Loucy (cell line): ENCODE measurements at regions not wholly inside any gene's neighbourhood (a gene's known extent, or its start where the extent isn't known, plus 50 kb on each side); places are given as distances from the start of the nearest gene placed in this dataset.

ENCODE experiments used
- CTCF ChIP-seq: fragments of 200-600 bp; sonication (generic); conservative IDR thresholded peaks from 2 replicates; pipeline ENCODE4 v1.5.1; 2014; ENCODE audit warnings: mild to moderate bottlenecking, antibody characterized with exemption, low read length
- EZH2phosphoT487 ChIP-seq: fragments of 200-600 bp; IDR thresholded peaks from 2 replicates; pipeline ENCODE4 v1.6.1; 2018; ENCODE audit warnings: antibody characterized with exemption, mild to moderate bottlenecking, moderate library complexity, borderline replicate concordance

GRCh38 chr13:73954808-73955207 is 179.4 kb downstream of the KLF12 start:
- TF ChIP-seq CTCF = no peak
- TF ChIP-seq EZH2phosphoT487 = no peak
